Astrocyte (in vitro differentiated cells and primary cell): ENCODE measurements at regions not wholly inside any gene's neighbourhood (a gene's known extent, or its start where the extent isn't known, plus 50 kb on each side); places are given as distances from the start of the nearest gene placed in this dataset.

Experiments
- EZH2 ChIP-seq: IDR thresholded peaks from 2 replicates; pipeline ENCODE4 v1.6.1; 2012; ENCODE audit warnings: mild to moderate bottlenecking, low read length, inconsistent platforms; ENCODE audit not compliant: insufficient read depth
- TF ChIP-seq, protein P1 (sequence below): IDR thresholded peaks from 2 replicates; pipeline ENCODE4 v1.5.1; 2011; ENCODE audit warnings: low read depth, mild to moderate bottlenecking, inconsistent platforms, low read length, moderate library complexity; ENCODE audit not compliant: insufficient read depth

DNA sequence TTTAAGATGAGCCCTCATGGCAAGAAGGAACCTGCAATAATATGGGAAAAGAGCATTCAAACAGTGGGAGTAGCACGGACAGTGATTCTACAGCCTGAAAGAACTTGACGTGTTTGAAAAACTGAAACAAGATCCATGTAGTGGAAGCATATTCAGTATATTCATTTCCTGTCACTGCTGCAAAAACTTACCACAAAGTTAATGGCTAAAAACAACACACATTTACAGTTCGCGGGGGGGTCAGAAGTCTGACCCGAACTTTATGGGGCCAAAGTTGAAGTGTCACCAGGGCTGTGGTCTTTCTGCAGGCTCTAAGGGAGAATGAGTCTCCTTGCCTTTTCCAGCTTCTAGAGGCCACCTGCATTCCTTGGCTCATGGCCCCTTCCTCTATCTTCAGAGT lies 52.6 kb upstream of the ARX start:
- TF ChIP-seq, protein P1, sequence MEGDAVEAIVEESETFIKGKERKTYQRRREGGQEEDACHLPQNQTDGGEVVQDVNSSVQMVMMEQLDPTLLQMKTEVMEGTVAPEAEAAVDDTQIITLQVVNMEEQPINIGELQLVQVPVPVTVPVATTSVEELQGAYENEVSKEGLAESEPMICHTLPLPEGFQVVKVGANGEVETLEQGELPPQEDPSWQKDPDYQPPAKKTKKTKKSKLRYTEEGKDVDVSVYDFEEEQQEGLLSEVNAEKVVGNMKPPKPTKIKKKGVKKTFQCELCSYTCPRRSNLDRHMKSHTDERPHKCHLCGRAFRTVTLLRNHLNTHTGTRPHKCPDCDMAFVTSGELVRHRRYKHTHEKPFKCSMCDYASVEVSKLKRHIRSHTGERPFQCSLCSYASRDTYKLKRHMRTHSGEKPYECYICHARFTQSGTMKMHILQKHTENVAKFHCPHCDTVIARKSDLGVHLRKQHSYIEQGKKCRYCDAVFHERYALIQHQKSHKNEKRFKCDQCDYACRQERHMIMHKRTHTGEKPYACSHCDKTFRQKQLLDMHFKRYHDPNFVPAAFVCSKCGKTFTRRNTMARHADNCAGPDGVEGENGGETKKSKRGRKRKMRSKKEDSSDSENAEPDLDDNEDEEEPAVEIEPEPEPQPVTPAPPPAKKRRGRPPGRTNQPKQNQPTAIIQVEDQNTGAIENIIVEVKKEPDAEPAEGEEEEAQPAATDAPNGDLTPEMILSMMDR = no peak
- TF ChIP-seq EZH2 = no peak
